Ishikawa (cell line): ENCODE measurements at regions not wholly inside any gene's neighbourhood (a gene's known extent, or its start where the extent isn't known, plus 50 kb on each side); places are given as distances from the start of the nearest gene placed in this dataset.

Experiments used
- CEBPB ChIP-seq: IDR thresholded peaks from 2 replicates; pipeline ENCODE4 v1.6.1; 2012
- CREB1 ChIP-seq: IDR thresholded peaks from 2 replicates; pipeline ENCODE4 v1.6.1; 2012; ENCODE audit warnings: low read depth
- EGR1 ChIP-seq: IDR thresholded peaks from 2 replicates; pipeline ENCODE4 v1.6.1; 2012
- EP300 ChIP-seq: IDR thresholded peaks from 2 replicates; pipeline ENCODE4 v1.6.1; 2012; ENCODE audit warnings: borderline replicate concordance
- FOXM1 ChIP-seq: IDR thresholded peaks from 2 replicates; pipeline ENCODE4 v1.6.1; 2012; ENCODE audit warnings: low read depth, borderline replicate concordance
- NFIC ChIP-seq: IDR thresholded peaks from 2 replicates; pipeline ENCODE4 v1.6.1; 2012
- RAD21 ChIP-seq: IDR thresholded peaks from 2 replicates; pipeline ENCODE4 v1.6.1; 2012; ENCODE audit warnings: low read depth
- TAF1 ChIP-seq: IDR thresholded peaks from 2 replicates; pipeline ENCODE4 v1.6.1; 2012; ENCODE audit warnings: low read depth, mild to moderate bottlenecking
- TCF12 ChIP-seq: IDR thresholded peaks from 2 replicates; pipeline ENCODE4 v1.6.1; 2012; ENCODE audit warnings: low read depth
- TEAD4 ChIP-seq: IDR thresholded peaks from 2 replicates; pipeline ENCODE4 v1.6.1; 2012
- YY1 ChIP-seq: IDR thresholded peaks from 2 replicates; pipeline ENCODE4 v1.6.1; 2012; ENCODE audit warnings: low read depth
- ZBTB7A ChIP-seq: IDR thresholded peaks from 2 replicates; pipeline ENCODE4 v1.6.1; 2012; ENCODE audit warnings: low read depth
- TF ChIP-seq, protein P1 (sequence below): IDR thresholded peaks from 2 replicates; pipeline ENCODE4 v1.6.1; 2012; ENCODE audit warnings: low read depth, mild to moderate bottlenecking
- TF ChIP-seq, protein P2 (sequence below): IDR thresholded peaks from 2 replicates; pipeline ENCODE4 v1.6.1; 2012
- TF ChIP-seq, protein P3 (sequence below): IDR thresholded peaks from 2 replicates; pipeline ENCODE4 v1.6.1; 2012

DNA sequence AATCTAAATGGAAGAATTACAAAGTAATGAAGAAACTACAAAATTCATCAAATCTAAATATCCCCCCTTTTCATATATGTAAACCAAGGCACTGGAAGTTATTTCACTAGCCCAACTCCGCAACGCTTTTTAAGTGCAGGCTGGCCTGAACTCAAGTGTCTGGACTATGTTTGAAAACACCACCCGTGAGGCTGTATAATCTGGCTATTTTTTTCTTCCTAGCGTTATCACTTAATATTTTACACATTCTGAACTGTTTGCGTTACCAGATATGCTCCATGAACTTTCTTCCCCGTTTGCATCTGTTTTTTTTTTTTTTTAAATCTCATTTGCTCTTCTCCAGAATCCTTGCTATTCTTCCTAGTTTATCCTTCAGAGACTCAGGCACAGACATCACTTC lies 619.5 kb upstream of the CBLB start:
- TF ChIP-seq CREB1 (no peak), FOXM1 (no peak), EGR1 (no peak), YY1 (no peak), NFIC (no peak), TEAD4 (no peak), CEBPB (no peak)

DNA sequence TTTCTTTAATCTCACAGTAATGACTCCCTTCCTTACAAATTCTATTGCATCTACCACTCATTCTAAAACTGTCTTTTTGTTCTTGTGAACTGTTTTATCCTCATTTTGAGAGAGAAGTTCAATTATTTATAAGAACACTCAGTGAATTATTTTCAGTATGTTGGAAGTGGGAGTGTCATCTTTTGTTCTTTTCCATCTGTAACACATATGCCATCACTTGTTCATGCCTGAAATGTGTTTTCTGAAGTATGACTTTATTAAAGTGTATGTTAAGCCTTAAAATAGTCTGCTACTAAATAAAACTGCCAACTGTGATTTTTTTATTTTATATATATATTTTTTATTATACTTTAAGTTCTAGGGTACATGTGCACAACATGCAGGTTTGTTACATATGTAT lies 623.0 kb upstream of the CBLB start:
- TF ChIP-seq, protein P1, sequence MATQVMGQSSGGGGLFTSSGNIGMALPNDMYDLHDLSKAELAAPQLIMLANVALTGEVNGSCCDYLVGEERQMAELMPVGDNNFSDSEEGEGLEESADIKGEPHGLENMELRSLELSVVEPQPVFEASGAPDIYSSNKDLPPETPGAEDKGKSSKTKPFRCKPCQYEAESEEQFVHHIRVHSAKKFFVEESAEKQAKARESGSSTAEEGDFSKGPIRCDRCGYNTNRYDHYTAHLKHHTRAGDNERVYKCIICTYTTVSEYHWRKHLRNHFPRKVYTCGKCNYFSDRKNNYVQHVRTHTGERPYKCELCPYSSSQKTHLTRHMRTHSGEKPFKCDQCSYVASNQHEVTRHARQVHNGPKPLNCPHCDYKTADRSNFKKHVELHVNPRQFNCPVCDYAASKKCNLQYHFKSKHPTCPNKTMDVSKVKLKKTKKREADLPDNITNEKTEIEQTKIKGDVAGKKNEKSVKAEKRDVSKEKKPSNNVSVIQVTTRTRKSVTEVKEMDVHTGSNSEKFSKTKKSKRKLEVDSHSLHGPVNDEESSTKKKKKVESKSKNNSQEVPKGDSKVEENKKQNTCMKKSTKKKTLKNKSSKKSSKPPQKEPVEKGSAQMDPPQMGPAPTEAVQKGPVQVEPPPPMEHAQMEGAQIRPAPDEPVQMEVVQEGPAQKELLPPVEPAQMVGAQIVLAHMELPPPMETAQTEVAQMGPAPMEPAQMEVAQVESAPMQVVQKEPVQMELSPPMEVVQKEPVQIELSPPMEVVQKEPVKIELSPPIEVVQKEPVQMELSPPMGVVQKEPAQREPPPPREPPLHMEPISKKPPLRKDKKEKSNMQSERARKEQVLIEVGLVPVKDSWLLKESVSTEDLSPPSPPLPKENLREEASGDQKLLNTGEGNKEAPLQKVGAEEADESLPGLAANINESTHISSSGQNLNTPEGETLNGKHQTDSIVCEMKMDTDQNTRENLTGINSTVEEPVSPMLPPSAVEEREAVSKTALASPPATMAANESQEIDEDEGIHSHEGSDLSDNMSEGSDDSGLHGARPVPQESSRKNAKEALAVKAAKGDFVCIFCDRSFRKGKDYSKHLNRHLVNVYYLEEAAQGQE = no peak

DNA sequence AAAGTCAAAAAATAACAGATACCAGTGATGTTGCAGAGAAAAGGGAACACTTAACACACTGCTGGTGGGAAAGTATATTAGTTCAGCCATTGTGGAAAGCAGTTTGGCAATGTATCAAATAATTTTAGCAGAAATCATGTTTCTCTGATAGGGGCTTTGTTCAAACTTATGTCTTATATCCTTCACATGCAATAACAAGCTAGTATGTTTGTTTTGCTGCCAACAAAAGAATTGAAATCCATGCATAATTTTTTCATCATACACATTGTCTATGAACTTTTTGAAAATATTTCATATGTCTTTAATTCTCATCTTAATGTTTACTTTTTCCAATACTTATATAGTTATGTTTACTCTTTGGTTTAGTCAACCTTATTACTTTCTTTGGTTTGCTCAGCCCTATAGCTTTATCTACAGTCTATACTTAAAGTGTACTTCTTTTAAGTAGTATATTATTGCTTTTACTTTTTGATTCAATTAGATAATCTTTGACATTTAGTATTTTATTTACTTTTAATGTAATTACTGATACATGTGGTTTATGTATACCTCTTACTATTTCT lies 639.6 kb upstream of the CBLB start:
- TF ChIP-seq ZBTB7A (no peak), FOXM1 (no peak), NFIC (no peak), CEBPB (no peak)

DNA sequence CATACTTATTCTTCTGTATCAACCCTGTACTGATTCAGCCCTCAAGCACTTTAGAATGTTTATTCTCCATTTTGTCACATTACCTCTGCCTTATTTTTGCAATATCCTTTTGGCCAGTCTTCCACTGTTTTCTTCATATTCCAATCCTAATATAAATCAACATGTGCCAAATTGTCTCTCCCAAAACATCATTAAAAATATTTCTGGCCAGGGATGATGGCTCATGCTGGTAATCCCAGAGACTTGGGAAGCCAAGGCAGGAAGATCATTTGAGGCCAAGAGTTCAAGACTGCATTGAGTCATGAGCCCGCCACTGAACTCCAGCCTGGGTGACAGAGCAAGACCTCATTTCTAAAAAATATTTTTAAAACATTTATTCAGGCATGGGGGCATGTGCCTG lies 641.4 kb upstream of the CBLB start:
- TF ChIP-seq FOXM1 = no peak

DNA sequence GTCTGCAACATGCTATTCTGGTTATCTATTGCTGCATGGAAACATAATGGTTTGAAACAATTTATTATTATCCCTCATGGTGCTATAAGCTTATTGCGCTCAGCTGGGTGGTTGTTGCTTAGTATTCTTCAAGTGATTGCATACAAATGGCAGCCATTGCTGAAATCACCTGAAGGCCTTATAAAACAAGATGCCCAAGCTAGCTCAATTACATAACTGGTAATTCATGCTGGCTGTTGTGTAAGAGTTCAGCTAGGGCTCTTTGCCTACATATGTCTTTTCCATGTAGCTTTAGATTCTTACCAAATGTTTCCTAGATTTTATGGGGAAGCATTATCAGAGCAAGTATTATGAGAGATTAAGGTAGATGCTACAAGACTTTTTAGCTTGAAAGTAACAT lies 644.0 kb upstream of the CBLB start:
- TF ChIP-seq FOXM1 (no peak), NFIC (no peak), ZBTB7A (no peak), RAD21 (no peak), TEAD4 (no peak), EGR1 (no peak), CREB1 (no peak), EP300 (no peak), TAF1 (no peak), YY1 (no peak), TCF12 (no peak), CEBPB (no peak)
- TF ChIP-seq, protein P1 = no peak
- TF ChIP-seq, protein P2, sequence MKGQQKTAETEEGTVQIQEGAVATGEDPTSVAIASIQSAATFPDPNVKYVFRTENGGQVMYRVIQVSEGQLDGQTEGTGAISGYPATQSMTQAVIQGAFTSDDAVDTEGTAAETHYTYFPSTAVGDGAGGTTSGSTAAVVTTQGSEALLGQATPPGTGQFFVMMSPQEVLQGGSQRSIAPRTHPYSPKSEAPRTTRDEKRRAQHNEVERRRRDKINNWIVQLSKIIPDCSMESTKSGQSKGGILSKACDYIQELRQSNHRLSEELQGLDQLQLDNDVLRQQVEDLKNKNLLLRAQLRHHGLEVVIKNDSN = no peak
- TF ChIP-seq, protein P3, sequence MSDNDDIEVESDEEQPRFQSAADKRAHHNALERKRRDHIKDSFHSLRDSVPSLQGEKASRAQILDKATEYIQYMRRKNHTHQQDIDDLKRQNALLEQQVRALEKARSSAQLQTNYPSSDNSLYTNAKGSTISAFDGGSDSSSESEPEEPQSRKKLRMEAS = no peak

DNA sequence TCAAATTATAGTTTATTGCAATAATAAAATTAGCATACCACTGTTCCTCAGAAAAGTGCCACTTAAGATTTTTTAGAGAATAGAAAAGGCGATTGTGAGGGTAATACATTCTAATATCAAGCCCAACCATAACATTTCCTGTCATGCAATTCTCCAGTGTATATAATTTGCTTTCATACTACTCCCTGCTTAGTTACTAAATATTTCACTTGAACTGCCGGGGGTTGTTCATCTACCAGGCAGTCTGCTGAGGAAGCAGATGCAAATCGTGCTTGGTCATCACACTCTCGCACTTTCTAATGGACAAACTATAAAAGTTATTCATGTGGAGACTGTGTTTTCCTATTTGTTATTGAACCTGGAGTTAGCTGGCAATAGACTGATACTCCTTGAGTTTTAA lies 645.6 kb upstream of the CBLB start:
- TF ChIP-seq, protein P3 = no peak
- TF ChIP-seq TEAD4 = no peak
- no peak for TF ChIP-seq CEBPB
- no peak for TF ChIP-seq TCF12

DNA sequence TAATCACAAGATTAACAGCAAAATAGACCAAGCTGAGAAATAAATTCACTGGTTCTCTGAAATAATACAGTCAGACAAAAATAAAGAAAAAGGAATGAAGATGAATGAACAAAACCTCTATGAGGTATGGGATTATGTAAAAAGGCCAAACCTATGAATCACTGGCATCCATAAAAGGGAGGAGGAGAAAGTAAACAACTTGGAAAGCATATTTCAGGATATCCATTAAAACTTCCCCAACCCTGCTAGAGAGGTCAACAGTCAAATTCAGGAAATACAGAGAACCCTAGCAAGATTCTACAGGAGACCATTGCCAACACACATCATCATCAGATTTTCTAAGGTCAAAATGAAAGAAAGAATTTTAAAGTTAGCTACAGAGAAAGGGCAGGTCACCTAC lies 649.7 kb upstream of the CBLB start:
- TF ChIP-seq TAF1 = no peak
- no peak for TF ChIP-seq YY1
- TF ChIP-seq RAD21 = no peak
- TF ChIP-seq EGR1 = no peak
- TF ChIP-seq, protein P3 = no peak
- TF ChIP-seq TCF12 = no peak
- TF ChIP-seq ZBTB7A = no peak
- TF ChIP-seq TEAD4 = no peak
- no peak for TF ChIP-seq CEBPB
- no peak for TF ChIP-seq NFIC
- TF ChIP-seq CREB1 = no peak
- no peak for TF ChIP-seq EP300
- TF ChIP-seq, protein P1 = no peak
- TF ChIP-seq, protein P2 = no peak
- TF ChIP-seq FOXM1 = no peak
